PC-3 (cell line): ENCODE measurements at regions not wholly inside any gene's neighbourhood (a gene's known extent, or its start where the extent isn't known, plus 50 kb on each side); places are given as distances from the start of the nearest gene placed in this dataset.

Experiments used
- ATAC-seq: fragments of 200-7000 bp; cut with Tn5 transposase; 2 replicates; pipeline ENCODE4 v1.9.1; 2020; ENCODE audit warnings: mild to moderate bottlenecking, moderate library complexity
- BruUV-seq: library from RNA; stranded (reverse); fragments of 400-500 nt; replicated peaks from 2 replicates; lab custom pipeline; 2021; lab: Mats Ljungman, UMichigan
- CTCF ChIA-PET: fragments of 300-600 bp; sonication (Branson Sonifier 250); formaldehyde crosslinking; loops from one replicate; lab custom pipeline; 2022; ENCODE audit warnings: antibody characterized with exemption; lab: Charles Lee
- POLR2A ChIA-PET: fragments of 300-600 bp; sonication (Branson Sonifier 250); formaldehyde crosslinking; loops from one replicate; lab custom pipeline; 2022; ENCODE audit warnings: antibody characterized with exemption; ENCODE audit not compliant: unreplicated experiment; lab: Charles Lee
- DNase-seq: peaks from one replicate; pipeline ENCODE4 v3.0.0-alpha.2; 2015
- H2AFZ ChIP-seq: fragments of 300-600 bp; sonication (generic); 2 replicates; pipeline ENCODE4 v1.6.0; 2016; ENCODE audit warnings: antibody characterized with exemption, low read length
- H3F3A ChIP-seq: fragments of 300-600 bp; sonication (generic); one replicate; pipeline ENCODE4 v1.6.0; 2017; ENCODE audit warnings: antibody characterized with exemption, low read length, control low read depth, mild to moderate bottlenecking; ENCODE audit not compliant: unreplicated experiment
- H3K27ac ChIP-seq: fragments of 300-600 bp; sonication (generic); 2 replicates; pipeline ENCODE4 v1.5.1; 2016; ENCODE audit warnings: mild to moderate bottlenecking, low read length
- H3K27me3 ChIP-seq: fragments of 300-600 bp; sonication (generic); 2 replicates; pipeline ENCODE4 v1.6.1; 2016; ENCODE audit warnings: low read length, mixed read lengths
- H3K36me3 ChIP-seq: fragments of 300-600 bp; sonication (generic); 2 replicates; pipeline ENCODE4 v1.6.1; 2016; ENCODE audit warnings: low read depth, mixed run types, low read length, mixed read lengths
- H3K4me1 ChIP-seq: fragments of 300-600 bp; sonication (generic); 2 replicates; pipeline ENCODE4 v1.5.1; 2016; ENCODE audit warnings: low read length; ENCODE audit not compliant: insufficient read depth
- H3K4me2 ChIP-seq: fragments of 300-600 bp; sonication (generic); 2 replicates; pipeline ENCODE4 v1.6.0; 2016; ENCODE audit warnings: low read length
- H3K4me3 ChIP-seq: fragments of 300-600 bp; sonication (generic); 2 replicates; pipeline ENCODE4 v1.5.1; 2016; ENCODE audit warnings: mild to moderate bottlenecking, low read length, mixed read lengths
- H3K79me2 ChIP-seq: fragments of 300-600 bp; sonication (generic); 2 replicates; pipeline ENCODE4 v1.6.1; 2017; ENCODE audit warnings: low read length, mixed read lengths
- H3K9ac ChIP-seq: fragments of 300-600 bp; sonication (generic); 2 replicates; pipeline ENCODE4 v1.6.0; 2016; ENCODE audit warnings: mild to moderate bottlenecking, low read length
- H3K9me2 ChIP-seq: fragments of 300-600 bp; sonication (generic); replicated peaks from 2 replicates; pipeline ENCODE4 v1.6.1; 2016; ENCODE audit warnings: mixed run types, low read length, mixed read lengths
- H3K9me3 ChIP-seq: fragments of 300-600 bp; sonication (generic); 2 replicates; pipeline ENCODE4 v1.6.1; 2016; ENCODE audit warnings: low read length, mixed read lengths
- H4K20me1 ChIP-seq: fragments of 300-600 bp; sonication (generic); 2 replicates; pipeline ENCODE4 v1.6.1; 2016; ENCODE audit warnings: low read length, mixed read lengths
- EZH2 ChIP-seq: fragments of 300-600 bp; sonication (generic); IDR thresholded peaks from one replicate; pipeline ENCODE4 v1.6.1; 2017; ENCODE audit warnings: antibody characterized with exemption, mild to moderate bottlenecking, low read length; ENCODE audit not compliant: unreplicated experiment
- EZH2phosphoT487 ChIP-seq: fragments of 300-600 bp; sonication (generic); IDR thresholded peaks from 2 replicates; pipeline ENCODE4 v1.6.1; 2018; ENCODE audit warnings: mild to moderate bottlenecking, antibody characterized with exemption, low read length, borderline replicate concordance
- intact Hi-C: fragments of 100-400 bp; cut with micrococcal nuclease; formaldehyde crosslinking; loops from 2 replicates; pipeline ENCODE4 v1.9.0; 2023
- TF ChIP-seq, protein P1 (sequence below): fragments of 300-600 bp; sonication (generic); conservative IDR thresholded peaks from 2 replicates; pipeline ENCODE4 v1.5.1; 2017; ENCODE audit warnings: antibody characterized with exemption, low read depth, mild to moderate bottlenecking, low read length

DNA sequence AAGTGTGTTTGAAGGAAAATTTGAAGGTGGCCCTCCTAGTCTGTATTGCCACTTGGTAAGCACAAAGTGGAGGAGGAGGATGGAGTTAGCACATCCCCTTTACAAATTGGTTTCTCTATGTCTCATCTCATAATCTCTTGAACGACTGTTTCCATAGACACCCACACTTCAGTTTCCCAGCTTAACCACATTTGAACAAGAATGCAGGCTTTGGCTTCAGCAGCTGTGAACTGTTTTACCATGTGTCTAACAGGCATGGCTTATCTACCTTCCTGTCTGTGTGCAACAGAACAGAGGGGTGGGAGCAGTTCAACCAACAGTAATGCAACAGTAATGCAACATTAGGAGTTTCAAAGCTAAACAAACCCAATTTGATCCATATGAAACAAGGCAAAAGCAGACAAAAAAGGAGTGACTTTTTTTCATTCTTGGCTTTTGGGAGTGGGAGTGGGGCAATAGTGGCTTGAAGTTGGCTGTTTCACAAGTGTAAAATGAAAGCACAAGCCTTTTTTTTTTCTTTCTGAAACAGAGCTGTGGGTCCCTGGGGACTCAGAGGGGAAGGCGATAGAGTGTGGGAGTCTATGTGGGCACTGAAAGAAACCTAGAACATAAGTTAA, 108.0 kb downstream of the ITM2A start:
- Histone ChIP-seq H3K27ac (no peak overlapping the region), H3K9me3 (no peaks in the 10 kb centered on the region), H3K36me3 (no peaks in the 10 kb centered on the region), H3K9me2 (no peaks in the 10 kb centered on the region), H3K4me2 (no peak overlapping the region), H2AFZ (no peak overlapping the region), H3K4me3 (no peak overlapping the region), H3K4me1 (no peaks in the 10 kb centered on the region), H3K27me3 (no peaks in the 10 kb centered on the region), H3F3A (no peaks in the 10 kb centered on the region), H3K9ac (no peak overlapping the region), H3K79me2 (no peaks in the 10 kb centered on the region), H4K20me1 (no peaks in the 10 kb centered on the region)
- POLR2A ChIA-PET = no interaction called here
- CTCF ChIA-PET = no interaction called here
- BruUV-seq = no TSS peak
- intact Hi-C loops = no loop called here
- TF ChIP-seq, protein P1, sequence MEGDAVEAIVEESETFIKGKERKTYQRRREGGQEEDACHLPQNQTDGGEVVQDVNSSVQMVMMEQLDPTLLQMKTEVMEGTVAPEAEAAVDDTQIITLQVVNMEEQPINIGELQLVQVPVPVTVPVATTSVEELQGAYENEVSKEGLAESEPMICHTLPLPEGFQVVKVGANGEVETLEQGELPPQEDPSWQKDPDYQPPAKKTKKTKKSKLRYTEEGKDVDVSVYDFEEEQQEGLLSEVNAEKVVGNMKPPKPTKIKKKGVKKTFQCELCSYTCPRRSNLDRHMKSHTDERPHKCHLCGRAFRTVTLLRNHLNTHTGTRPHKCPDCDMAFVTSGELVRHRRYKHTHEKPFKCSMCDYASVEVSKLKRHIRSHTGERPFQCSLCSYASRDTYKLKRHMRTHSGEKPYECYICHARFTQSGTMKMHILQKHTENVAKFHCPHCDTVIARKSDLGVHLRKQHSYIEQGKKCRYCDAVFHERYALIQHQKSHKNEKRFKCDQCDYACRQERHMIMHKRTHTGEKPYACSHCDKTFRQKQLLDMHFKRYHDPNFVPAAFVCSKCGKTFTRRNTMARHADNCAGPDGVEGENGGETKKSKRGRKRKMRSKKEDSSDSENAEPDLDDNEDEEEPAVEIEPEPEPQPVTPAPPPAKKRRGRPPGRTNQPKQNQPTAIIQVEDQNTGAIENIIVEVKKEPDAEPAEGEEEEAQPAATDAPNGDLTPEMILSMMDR = no peak
- TF ChIP-seq EZH2phosphoT487 (no peak), EZH2 (no peak)
- no peak for ATAC-seq
- DNase-seq = no peak

DNA sequence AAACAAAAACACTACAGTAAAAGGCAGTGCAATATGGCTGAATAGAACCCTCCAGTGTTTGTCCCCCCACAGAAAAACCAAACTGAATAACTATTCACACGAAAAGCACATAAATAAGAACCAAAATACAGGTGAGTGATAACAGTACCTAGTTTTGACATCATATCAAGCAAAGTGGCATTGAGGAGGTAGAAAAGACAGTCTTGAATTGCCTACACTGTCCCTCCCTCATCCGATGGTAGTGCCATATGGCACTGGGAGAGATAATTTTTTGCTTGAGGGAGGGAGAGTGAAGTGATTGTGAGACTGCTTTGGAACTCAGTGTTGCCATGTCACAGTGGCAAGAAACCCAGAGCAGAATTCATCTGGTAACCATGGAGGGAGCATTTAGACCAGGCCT, 99.2 kb downstream of the GPR174 start:
- H3K9ac ChIP-seq = no peak overlapping the region
- H3K4me3 ChIP-seq = no peak overlapping the region
- intact Hi-C loops = no loop called here
- no peak overlapping the region for H3K27ac ChIP-seq
- TF ChIP-seq EZH2 = no peak
- TF ChIP-seq EZH2phosphoT487 = no peak
- TF ChIP-seq, protein P1 = no peak
- CTCF ChIA-PET = no interaction called here
- no peaks in the 10 kb centered on the region for H3K79me2 ChIP-seq
- no peaks in the 10 kb centered on the region for H3K36me3 ChIP-seq
- H3F3A ChIP-seq = no peaks in the 10 kb centered on the region
- H3K4me1 ChIP-seq = no peaks in the 10 kb centered on the region
- no peaks in the 10 kb centered on the region for H3K9me2 ChIP-seq
- no peaks in the 10 kb centered on the region for H4K20me1 ChIP-seq
- H3K4me2 ChIP-seq = no peak overlapping the region
- POLR2A ChIA-PET = no interaction called here
- no peaks in the 10 kb centered on the region for H3K9me3 ChIP-seq
- ATAC-seq = no peak
- no peak for DNase-seq
- H3K27me3 ChIP-seq = no peaks in the 10 kb centered on the region
- no peak overlapping the region for H2AFZ ChIP-seq
- no TSS peak for BruUV-seq

DNA sequence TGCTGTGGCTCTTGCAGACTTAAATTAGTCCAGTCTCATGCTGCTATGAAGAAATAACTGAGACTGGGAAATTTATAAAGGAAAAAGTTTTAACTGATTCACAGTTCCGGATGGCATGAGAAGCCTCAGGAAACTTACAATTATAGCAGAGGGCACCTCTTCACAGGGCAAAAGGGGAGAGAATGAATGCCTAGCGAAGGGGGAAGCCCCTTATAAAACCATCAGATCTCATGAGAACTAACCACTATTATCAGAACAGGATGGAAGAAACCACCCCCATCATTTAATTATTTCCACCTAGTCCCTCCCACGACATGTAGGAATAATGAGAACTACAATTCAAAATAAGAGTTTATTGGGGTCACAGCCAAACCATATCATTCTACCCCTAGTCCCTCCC, 91.4 kb downstream of the GPR174 start:
- Histone ChIP-seq H3K9ac (no peak overlapping the region), H3F3A (no peaks in the 10 kb centered on the region), H3K4me3 (no peak overlapping the region), H3K79me2 (no peaks in the 10 kb centered on the region), H3K27me3 (no peaks in the 10 kb centered on the region), H3K9me2 (no peaks in the 10 kb centered on the region), H3K36me3 (no peaks in the 10 kb centered on the region), H3K4me1 (no peaks in the 10 kb centered on the region), H3K4me2 (no peak overlapping the region), H3K9me3 (no peaks in the 10 kb centered on the region), H2AFZ (no peak overlapping the region), H3K27ac (no peak overlapping the region), H4K20me1 (no peaks in the 10 kb centered on the region)
- intact Hi-C loops = no loop called here
- ChIA-PET POLR2A (no interaction called here), CTCF (no interaction called here)
- DNase-seq (no peak), ATAC-seq (no peak)
- BruUV-seq = no TSS peak
- TF ChIP-seq, protein P1 = no peak
- TF ChIP-seq EZH2phosphoT487 = no peak
- TF ChIP-seq EZH2 = no peak
